Mucosa of stomach (tissue), 1 donor: ENCODE measurements at regions not wholly inside any gene's neighbourhood (a gene's known extent, or its start where the extent isn't known, plus 50 kb on each side); places are given as distances from the start of the nearest gene placed in this dataset.

Experiments used
- H3K27me3 ChIP-seq: one replicate; pipeline ENCODE4 v1.7.0; 2013; ENCODE audit warnings: mild to moderate bottlenecking, low read length; ENCODE audit not compliant: control insufficient read depth, insufficient read depth
- H3K36me3 ChIP-seq: one replicate; pipeline ENCODE4 v1.7.0; 2013; ENCODE audit warnings: low read length; ENCODE audit not compliant: control insufficient read depth, insufficient read depth
- H3K4me1 ChIP-seq: one replicate; pipeline ENCODE4 v1.7.0; 2013; ENCODE audit warnings: mild to moderate bottlenecking, low read length; ENCODE audit not compliant: control insufficient read depth, insufficient read depth
- H3K4me3 ChIP-seq: one replicate; pipeline ENCODE4 v1.7.0; 2013; ENCODE audit warnings: low read length
- H3K9ac ChIP-seq: one replicate; pipeline ENCODE4 v1.7.0; 2013; ENCODE audit warnings: mild to moderate bottlenecking, low read length, moderate library complexity
- H3K9me3 ChIP-seq: one replicate; pipeline ENCODE4 v1.7.0; 2013; ENCODE audit warnings: mild to moderate bottlenecking, low read length, moderate library complexity; ENCODE audit not compliant: control insufficient read depth
- donor health status: Pancreatic carcinoma.

DNA sequence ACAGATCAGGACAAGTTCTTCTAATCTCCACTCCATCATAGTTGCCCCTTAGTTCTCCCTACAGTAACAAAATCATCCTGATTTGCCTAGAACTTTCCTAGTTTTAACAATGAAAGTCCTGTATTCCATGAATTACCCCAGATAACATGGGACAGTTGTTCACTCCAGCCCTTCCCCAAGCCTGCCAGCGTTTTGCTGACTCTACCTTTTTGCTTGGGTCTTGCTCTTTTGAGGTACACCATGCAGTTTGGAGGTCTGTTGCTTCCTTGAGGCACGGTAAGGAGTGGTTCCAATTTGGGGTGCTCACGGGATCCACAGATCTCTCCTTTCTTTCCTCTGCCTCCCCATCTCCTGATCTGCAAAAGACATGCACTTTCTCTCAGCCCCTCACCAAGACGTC is 61.6 kb upstream of the DYRK2 start:
- H3K36me3 ChIP-seq: no peaks in the 10 kb centered on the region
- H3K9me3 ChIP-seq: no peaks in the 10 kb centered on the region
- no peak overlapping the region for H3K9ac ChIP-seq
- H3K27me3 ChIP-seq: no peaks in the 10 kb centered on the region
- no peak overlapping the region for H3K4me3 ChIP-seq
- H3K4me1 ChIP-seq: no peaks in the 10 kb centered on the region

DNA sequence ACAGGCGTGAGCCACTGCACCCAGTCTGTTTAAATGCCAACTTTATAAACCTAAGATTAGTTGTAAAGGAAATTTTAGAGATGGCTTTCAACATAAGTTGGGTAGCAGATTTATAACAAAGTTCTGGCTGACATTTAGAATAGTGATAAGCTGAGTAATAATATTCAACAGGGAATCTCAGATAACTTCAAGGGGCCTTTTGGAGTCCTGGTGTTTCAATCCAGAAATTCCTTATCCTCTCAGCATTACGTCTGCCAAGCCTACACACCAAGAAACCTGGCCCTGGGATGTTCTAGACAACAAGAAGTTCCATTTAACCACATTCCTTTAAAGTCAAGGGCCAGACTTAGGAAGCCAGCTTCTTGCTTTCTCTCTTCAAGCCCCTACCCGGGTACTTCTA is 59.5 kb upstream of the DYRK2 start:
- Histone ChIP-seq H3K9ac (no peak overlapping the region), H3K27me3 (no peaks in the 10 kb centered on the region), H3K9me3 (no peaks in the 10 kb centered on the region)

DNA sequence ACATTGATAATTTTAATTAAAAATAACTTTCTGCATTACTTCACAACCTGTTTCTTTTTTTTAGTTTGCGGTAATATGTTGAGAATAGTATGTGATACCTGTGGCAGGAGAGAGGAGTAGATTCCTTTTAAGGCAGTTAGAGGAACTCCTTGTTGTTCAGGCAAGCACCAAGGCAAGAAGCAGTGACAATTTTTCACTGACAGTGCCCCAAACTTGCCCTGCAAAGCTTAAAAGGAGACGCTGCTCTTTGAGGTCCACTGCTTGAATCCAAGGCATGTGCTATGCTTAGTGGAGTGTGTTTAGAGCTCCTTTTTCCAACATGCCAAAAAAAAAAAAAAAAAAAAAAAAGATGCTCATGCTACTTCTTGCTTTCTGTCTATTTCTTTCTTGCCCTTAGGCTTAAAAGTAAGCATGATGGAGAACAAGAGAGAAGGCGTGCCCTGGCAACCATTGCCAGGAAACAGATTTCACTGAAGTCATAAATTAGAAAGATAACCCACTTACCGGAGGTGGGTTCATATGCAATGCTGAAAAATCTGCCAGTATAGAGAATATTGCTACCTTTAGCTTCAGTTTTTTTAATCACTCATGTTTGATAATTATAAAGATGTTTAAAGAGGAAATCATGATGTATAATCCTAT is 58.3 kb upstream of the DYRK2 start:
- Histone ChIP-seq H3K9me3 (no peaks in the 10 kb centered on the region), H3K4me3 (no peak overlapping the region), H3K36me3 (no peaks in the 10 kb centered on the region), H3K4me1 (peaks cover 14% of the 10 kb centered on the region), H3K27me3 (no peaks in the 10 kb centered on the region), H3K9ac (no peak overlapping the region)

More for the DNA sequence above, 59.5 kb upstream of the DYRK2 start:
- no peaks in the 10 kb centered on the region for H3K36me3 ChIP-seq
- H3K4me1 ChIP-seq: peaks cover 14% of the 10 kb centered on the region
- H3K4me3 ChIP-seq: no peak overlapping the region

GRCh38 chr12:67592228-67593011 is 56.1 kb upstream of the DYRK2 start:
- Histone ChIP-seq H3K27me3 (no peaks in the 10 kb centered on the region), H3K9me3 (no peaks in the 10 kb centered on the region), H3K4me3 (no peak overlapping the region)

DNA sequence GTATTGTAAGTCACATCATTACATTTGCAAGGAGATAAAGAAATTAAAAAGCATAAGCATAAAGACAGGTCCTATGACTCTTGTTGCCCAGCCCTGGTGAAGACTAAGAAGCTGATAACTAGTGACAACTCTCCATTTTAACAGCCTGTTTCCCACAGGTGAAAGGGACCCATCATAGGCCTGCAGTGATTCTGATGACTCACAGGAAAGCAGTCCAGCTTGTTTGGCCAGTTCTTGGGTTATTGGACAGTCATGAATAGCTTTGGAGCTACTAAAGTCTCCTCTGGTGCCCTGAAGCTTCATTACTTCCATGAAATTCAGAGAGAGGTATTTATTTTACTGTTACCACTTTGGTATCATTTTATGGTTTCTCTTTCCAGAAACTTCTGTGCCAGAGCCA is 55.5 kb upstream of the DYRK2 start:
- H3K27me3 ChIP-seq: no peaks in the 10 kb centered on the region
- H3K9ac ChIP-seq: no peak overlapping the region
- H3K4me1 ChIP-seq: peaks cover 24% of the 10 kb centered on the region

More at GRCh38 chr12:67592228-67593011, 56.1 kb upstream of the DYRK2 start:
- Histone ChIP-seq H3K9ac (no peak overlapping the region), H3K36me3 (no peaks in the 10 kb centered on the region), H3K4me1 (peaks cover 24% of the 10 kb centered on the region)

DNA sequence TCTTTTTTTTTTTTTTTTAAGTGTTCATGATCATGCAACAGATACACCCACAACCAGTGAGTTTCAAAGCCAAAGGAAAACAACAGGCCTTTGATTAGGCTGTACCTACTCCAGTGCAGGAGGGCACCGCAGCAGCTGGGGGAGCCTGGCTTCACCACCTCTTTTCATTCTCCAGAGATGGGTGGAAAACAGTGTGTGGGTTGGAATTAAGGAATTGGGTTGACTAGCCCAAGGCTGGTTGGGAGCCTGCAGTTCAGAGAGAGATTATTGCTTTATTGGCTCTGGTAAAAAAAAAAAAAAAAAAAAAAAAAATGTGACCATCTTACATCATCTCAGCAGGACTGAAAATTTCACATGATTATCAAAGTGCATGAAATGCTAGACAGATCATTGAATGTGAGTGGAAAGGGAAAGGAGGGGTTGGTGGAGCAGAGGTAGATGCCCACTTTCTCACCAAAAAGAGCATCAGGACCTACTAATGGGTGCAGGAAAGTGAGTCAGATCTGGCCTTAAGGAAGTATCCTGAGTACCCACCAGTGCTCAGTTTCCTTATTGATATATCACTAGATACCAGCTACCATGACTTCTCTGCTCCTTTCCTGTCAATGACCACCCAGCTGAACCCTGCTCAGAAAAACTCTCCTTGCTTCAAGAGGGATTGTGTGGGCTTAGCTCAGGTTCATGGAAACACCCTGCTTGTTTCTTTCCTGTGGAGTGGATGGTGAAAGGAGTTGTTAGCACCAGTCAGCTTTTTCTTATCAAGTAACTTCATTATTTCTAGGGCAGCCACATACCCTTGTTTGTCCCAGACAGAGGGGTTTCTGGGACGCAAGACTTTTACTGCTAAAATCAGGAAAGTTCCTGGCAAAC is 54.8 kb upstream of the DYRK2 start:
- Histone ChIP-seq H3K27me3 (no peaks in the 10 kb centered on the region), H3K36me3 (no peaks in the 10 kb centered on the region), H3K4me1 (peaks cover 24% of the 10 kb centered on the region), H3K9me3 (no peaks in the 10 kb centered on the region), H3K9ac (no peak overlapping the region), H3K4me3 (no peak overlapping the region)

More for the DNA sequence above, 55.5 kb upstream of the DYRK2 start:
- Histone ChIP-seq H3K9me3 (no peaks in the 10 kb centered on the region), H3K4me3 (no peak overlapping the region), H3K36me3 (no peaks in the 10 kb centered on the region)

DNA sequence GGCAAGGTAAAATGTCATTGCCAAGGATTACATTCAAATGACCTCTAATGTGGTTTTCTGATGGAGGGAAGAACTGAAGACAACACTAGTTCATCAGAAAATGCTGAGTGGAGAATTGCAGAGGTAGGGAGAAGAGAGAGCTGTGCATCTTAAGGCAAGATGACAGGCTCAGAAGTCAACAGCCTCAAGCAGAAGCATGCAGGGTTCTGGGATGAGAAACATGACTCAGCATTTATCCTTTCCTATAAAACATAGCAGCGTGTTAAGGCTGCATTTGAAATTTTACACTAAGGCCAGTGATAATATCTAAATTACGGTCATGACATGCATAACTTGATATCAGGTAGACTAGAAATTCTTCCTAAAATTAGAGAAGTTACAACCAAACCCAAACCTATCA is 53.7 kb upstream of the DYRK2 start:
- no peaks in the 10 kb centered on the region for H3K9me3 ChIP-seq

DNA sequence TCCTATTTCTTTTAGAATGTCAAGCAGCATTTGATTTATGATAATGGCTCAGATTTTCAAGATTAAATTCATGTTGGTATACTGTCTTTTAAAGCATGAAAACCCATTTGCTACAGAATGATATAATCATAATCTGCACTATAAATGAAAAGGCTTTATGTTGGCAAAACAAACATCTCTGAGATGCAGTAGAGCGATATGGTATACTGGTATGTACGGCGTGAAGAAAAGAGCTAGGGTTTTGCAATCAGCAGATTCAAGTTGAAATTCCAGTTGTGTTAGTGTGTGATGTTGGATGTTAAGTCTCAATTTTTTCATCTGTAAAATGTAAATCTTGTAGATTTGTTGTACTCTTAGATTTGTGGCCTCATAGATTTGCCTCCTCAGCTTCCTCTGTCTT is 53.2 kb upstream of the DYRK2 start:
- Histone ChIP-seq H3K9me3 (no peaks in the 10 kb centered on the region), H3K4me1 (peaks cover 24% of the 10 kb centered on the region), H3K9ac (no peak overlapping the region), H3K27me3 (no peaks in the 10 kb centered on the region), H3K4me3 (no peak overlapping the region), H3K36me3 (no peaks in the 10 kb centered on the region)

More for the DNA sequence above, 53.7 kb upstream of the DYRK2 start:
- Histone ChIP-seq H3K27me3 (no peaks in the 10 kb centered on the region), H3K36me3 (no peaks in the 10 kb centered on the region), H3K4me1 (peaks cover 24% of the 10 kb centered on the region), H3K4me3 (no peak overlapping the region), H3K9ac (no peak overlapping the region)

GRCh38 chr12:67598598-67598997 is 49.9 kb upstream of the DYRK2 start:
- Histone ChIP-seq H3K9me3 (no peaks in the 10 kb centered on the region), H3K27me3 (no peaks in the 10 kb centered on the region), H3K36me3 (no peaks in the 10 kb centered on the region), H3K4me1 (peaks cover 14% of the 10 kb centered on the region), H3K9ac (no peak overlapping the region), H3K4me3 (no peak overlapping the region)
